Dermis microvascular lymphatic vessel endothelial cell (primary cell): ENCODE measurements at regions not wholly inside any gene's neighbourhood (a gene's known extent, or its start where the extent isn't known, plus 50 kb on each side); places are given as distances from the start of the nearest gene placed in this dataset.
"Not testable (repeated sequence)": the region's sequence is repeated elsewhere in the genome, so short reads cannot be mapped to it uniquely, and the experiment has no call there.

Experiments
- DNase-seq, 2 donors: peaks; one replicate each; pipeline versions ENCODE4 v3.0.0 to v3.0.0-alpha.2; 2010; ENCODE audit warnings: low read depth in 2 of 2

- not testable (repeated sequence) for DNase-seq
These were observed 382.8 kb upstream of the AUTS2 start for GRCh38 chr7:69215516-69215915.

- no peak for DNase-seq
These were observed 380.5 kb upstream of the AUTS2 start for GRCh38 chr7:69217516-69218350.

DNA sequence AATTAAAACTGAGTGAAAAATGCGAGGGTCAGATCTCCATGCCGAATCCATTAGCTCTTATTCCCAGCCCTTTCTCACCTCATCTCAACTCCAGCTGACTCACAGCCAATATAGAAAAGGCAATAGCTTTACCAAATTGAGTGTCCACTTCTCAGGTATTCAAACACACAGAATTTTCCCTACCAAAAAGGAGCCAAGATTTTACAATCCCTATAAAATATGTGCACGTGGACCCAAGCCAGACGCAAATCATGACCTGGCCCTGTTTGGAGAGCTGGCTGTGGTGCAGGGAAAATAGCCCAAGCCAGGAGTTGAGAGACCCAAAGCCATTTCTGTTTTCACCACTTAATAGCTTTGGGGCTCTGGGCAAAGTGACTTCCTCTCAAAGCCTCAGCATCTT lies 379.7 kb upstream of the AUTS2 start:
- no peak for DNase-seq

DNA sequence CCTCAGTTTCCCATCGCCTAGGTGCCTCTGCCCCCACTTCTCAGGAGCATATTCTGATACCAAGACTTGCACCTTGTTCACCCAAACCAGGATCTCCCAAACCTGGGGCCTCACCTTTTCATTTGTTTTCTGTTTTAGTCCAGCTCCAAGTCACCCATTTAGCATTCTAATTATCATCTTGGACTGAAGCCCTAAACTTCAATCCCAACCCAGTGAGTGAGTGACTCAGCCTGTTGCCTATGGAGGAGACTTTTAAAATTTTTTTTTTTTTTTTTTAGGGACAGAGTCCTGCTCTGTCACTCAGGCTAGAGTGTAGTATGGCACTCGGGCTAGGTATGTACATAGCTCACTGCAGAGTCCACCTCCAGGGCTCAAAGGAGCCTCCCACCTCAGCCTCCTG lies 378.9 kb upstream of the AUTS2 start:
- DNase-seq: no peak

- DNase-seq: no peak
These were observed 372.9 kb upstream of the AUTS2 start for GRCh38 chr7:69225259-69225943.

- no peak for DNase-seq
These were observed 370.0 kb upstream of the AUTS2 start for GRCh38 chr7:69228212-69228811.

DNA sequence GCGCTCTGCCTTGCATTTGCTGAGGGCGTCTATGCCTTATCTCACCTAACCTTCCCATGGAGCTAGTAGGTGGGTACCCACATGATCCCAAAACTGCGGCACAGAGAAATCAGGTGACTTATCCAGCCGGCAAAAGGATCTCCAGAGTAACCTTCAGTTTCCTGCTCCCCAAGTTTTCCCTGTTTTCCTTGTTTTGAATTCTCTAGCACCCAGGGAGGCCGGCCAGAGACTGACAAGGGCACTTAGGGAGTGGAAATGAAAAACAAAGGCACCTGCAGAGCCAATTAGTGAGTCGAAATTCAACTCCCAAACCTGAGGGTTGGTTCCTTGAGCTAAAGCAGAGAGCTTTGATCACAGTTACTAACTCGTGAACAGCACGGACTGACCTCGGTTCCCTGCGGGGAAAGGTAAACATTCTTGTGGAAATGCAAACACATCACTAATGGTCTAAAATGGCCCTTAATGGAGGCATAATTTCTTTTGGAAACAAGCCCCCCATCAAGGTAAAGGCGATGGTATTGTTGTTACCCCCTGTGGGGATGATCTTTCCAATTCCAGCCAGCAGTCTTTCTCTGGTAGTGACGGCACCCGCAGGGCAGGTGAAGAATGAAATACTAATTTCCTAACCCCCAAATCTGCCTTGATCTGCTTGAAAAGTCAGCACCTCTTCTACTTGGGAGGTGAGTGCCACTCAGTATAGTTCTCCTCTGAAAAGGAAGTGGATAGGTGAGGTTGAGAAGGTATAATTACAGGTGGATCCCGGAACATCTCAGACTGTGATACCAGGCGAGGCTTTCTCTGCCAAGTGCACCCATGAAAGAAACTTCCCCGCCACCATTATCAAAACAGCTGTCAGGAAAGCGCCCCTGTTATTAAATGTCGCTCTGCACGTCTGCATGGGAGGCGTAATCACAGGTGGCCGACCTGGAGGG lies 365.6 kb upstream of the AUTS2 start:
- DNase-seq: no peak

- DNase-seq: no peak
These were observed 360.7 kb upstream of the AUTS2 start for GRCh38 chr7:69237541-69237940.

DNA sequence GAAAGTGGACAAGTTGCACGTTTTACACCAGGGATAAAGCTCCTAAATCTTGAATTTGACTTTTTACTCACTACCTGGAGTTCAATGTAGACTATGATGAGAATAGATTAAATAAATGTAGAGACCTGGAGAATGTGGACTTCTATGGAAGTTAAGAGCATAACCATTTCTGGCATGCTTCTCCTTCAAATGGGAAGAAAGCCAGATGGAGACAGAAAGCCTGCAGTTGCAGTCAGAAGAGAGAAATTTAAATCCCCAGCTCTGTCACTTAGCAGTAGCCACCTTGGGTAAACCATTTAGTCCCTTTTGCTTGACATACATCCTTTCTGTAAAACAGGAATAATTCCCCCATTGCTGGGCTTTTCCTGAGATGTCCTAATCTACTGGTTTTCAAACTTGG lies 355.3 kb upstream of the AUTS2 start:
- no peak for DNase-seq

DNA sequence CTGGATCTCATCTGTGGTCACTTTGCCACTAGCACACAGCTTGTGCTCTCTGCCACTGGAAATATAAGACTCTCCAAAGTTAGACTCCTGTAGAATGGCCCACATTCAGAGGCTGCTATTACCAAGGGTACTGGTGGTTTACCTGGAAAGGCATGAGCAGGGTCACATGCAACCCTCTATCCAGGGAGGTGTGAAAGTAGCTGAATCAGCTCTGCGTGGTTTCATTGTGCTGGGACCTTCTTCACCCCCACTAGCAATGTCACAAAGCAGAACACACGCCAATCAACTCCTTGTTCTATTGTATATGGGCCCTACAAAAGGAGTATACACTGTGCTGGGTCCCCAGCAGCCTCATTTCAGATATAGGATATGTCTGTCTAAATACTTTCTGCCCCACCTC lies 353.6 kb upstream of the AUTS2 start:
- DNase-seq: no peak

DNA sequence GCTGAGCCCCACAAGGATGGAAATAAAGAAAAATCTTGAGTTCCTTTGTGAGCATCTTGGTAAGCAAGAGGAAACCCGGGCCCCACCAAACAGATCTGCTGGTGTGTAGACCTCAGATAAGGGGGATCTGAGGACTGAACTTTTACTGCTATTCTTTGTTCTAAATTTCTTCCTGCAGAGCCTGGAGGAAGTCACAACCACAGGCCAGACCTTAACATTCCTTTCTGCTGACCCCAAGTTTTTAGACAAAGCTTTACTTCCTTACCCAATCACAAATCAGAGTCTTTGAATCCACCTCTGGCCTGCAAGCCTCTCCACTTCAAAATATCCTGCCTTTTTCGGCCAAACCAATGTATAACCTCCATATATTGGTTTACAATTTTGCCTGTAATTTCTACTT lies 352.6 kb upstream of the AUTS2 start:
- no peak for DNase-seq

DNA sequence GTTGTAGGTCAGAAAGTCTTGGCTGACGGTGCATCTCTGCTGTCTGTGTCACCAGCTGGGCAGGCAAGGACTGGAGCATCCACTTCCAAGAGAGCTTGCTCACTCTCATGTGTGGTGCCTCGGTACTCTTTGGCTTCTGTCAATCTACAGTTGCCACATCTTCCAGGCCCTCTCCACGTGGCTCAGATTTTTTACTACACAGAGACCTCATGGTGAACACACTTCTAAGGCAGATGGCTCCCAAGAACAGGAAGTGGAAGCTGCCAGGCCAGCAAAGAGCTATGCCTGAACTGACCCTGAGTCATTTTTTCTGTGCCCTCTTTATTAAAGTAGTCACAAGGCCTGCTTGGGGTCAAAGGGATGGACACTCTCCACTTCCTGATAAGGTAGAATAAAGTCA lies 351.5 kb upstream of the AUTS2 start:
- DNase-seq: no peak

- DNase-seq: not testable (repeated sequence)
These were observed 349.9 kb upstream of the AUTS2 start for GRCh38 chr7:69248382-69248828.

DNA sequence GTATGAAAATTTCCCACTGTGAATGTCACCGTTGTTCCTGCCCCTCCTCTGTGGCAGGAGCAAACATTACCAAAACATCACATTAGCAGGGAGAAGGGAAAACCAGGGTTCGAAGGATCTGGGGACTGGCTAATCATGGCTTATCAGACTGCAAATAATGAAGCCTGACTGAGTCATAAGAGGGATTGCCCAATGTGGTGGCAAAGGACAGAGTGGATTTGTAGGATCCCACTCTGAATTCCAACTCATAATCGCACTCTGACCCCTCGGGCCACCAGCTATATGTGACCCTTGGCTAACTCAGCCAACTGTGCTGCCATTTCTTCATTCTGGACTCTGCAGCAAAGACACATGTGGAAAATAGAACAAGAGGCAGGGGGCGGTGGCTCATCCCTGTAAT lies 347.3 kb upstream of the AUTS2 start:
- no peak for DNase-seq

DNA sequence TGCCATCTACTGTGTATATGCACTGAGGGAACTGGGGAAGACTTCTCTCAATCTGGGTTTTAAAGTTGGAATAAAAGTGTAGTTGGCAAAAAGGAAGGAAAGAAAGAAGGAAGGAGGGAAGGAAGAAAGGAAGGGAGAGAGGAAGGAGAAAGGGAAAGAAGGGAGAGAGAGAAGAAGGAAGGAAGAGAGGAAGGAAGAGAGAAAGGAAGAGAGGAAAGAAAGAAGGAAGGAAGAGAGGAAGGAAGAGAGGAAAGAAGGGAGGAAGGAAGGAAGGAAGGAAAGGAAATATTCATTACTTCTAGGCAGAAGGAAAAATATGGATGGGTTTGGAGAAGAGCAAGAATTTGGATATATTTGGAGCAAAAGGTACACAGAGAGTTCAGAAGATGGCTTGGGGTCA lies 343.6 kb upstream of the AUTS2 start:
- DNase-seq: no peak

- DNase-seq: no peak
These were observed 341.6 kb upstream of the AUTS2 start for GRCh38 chr7:69256634-69257081.

DNA sequence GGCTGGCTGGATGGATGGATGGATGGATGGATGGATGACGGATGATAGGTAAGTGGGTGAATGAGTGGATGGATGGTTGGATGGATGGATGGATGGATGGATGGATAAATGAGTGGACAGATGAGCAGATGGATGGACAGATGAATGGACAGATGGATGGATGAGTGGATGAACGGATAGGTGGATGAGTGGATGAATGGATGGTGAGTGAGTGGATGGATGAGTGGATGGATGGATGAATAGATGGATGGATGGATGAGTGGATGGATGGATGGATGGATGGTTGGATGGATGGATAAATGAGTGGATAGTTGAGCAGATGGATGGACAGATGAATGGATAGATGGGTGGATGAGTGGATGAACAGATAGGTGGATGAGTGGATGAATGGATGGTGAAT lies 340.7 kb upstream of the AUTS2 start:
- no peak for DNase-seq

- DNase-seq: no peak
These were observed 338.8 kb upstream of the AUTS2 start for GRCh38 chr7:69259445-69259844.

DNA sequence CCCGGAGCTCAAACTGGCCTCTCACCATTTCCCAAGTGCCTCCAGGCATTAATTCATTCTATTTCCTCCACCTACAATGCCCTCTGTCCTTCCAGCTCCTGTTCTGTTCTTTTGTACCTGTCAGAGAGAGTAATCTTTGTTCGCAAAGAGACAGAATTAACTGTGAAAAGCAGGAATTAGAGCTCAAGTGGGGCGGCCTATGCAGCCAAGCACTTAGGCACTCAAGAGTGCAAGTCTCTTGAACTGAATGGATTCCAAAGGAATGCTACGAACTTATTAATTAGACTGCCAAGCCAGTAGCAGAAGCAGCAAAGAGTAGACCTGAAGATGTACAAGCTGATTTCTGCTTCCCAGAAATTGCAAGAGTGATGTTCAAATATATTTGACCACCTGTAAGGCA lies 338.3 kb upstream of the AUTS2 start:
- no peak for DNase-seq

GRCh38 chr7:69263550-69263949 lies 334.7 kb upstream of the AUTS2 start:
- DNase-seq: no peak

DNA sequence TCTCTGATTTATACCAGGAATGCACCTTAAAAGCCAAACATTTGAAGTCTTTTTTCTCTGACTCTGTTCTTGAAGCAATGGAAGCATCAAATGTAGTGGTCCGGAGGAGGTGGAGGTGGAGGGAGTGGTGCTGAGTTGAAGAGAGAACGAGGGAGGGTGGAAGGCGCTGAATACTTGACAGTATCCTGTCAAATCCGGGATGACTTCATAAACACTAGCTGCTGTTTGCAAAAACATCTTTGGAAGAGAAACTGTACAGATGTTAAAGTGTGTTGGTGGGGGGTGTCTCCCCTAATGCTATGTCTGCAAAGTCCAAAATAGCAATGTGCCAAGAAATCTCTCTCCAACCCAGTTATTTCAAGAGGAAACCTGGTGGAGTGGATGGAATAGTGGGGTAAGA lies 328.5 kb upstream of the AUTS2 start:
- no peak for DNase-seq

GRCh38 chr7:69272101-69272500 lies 326.2 kb upstream of the AUTS2 start:
- no peak for DNase-seq
